ENCODE measurements at regions not wholly inside any gene's neighbourhood (a gene's known extent, or its start where the extent isn't known, plus 50 kb on each side); places are given as distances from the start of the nearest gene placed in this dataset.

DNA sequence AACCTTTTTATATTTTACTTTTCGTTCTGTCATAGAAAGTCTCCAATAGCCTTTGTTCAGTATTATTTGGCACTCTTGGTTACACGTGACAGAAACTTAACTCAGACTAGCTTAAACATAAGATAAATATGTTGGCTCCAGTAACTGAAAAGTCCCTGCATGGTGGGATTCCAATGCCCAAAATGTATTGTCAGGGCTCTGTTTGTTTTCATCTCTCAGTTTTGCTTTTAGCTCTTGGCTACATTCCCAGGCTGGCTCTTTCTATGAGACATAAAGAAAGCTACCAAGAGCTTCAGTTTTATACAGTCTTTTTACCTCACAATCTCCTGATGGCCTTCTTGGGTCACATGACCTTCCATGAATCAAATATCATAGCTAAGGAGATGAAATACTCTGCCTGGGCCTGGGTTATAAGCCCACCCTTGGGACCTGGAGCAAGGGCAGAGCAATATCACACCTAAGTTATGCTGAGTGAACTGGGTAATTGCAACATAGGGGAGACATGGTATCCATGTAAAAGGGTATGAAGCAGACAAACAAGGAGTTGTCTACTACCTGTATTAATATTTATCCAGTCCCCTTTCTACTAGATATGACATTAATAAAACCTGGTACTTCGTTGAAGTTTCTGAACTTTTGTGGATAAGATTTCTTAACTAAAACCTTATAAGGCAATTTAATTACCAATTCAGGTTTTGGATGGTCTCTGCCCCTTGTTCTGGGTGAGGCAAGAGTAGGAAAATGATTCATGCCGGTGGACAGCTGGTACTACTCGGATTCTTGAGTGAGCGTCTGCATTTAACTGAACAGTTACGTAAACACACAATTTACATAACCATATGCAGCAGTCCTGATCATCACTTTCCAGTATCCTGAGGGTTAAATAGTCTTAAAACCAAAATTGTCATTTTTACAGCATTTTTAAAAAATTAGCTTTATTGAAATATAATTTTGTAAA is 442.3 kb downstream of the GPATCH2 start:
- DNase-seq = no peak
- H3K36me3 ChIP-seq (replicated peaks) = no peaks in the 10 kb centered on the region
- no peaks in the 10 kb centered on the region for H3K27me3 ChIP-seq (replicated peaks)
- no peak overlapping the region for H3K4me3 ChIP-seq (ENCODE audit: low read depth, low read length)
- in situ Hi-C loops (cut with HindIII; ENCODE audit: low pct_ligation_motif_present, low sequenced_read_pairs) = no loop called here
- no peak overlapping the region for H3K27ac ChIP-seq
- TF ChIP-seq, protein P1, sequence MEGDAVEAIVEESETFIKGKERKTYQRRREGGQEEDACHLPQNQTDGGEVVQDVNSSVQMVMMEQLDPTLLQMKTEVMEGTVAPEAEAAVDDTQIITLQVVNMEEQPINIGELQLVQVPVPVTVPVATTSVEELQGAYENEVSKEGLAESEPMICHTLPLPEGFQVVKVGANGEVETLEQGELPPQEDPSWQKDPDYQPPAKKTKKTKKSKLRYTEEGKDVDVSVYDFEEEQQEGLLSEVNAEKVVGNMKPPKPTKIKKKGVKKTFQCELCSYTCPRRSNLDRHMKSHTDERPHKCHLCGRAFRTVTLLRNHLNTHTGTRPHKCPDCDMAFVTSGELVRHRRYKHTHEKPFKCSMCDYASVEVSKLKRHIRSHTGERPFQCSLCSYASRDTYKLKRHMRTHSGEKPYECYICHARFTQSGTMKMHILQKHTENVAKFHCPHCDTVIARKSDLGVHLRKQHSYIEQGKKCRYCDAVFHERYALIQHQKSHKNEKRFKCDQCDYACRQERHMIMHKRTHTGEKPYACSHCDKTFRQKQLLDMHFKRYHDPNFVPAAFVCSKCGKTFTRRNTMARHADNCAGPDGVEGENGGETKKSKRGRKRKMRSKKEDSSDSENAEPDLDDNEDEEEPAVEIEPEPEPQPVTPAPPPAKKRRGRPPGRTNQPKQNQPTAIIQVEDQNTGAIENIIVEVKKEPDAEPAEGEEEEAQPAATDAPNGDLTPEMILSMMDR (IDR thresholded peaks at IDR 0.05; ENCODE audit: low read depth, low read length, missing control alignments) = no peak

DNA sequence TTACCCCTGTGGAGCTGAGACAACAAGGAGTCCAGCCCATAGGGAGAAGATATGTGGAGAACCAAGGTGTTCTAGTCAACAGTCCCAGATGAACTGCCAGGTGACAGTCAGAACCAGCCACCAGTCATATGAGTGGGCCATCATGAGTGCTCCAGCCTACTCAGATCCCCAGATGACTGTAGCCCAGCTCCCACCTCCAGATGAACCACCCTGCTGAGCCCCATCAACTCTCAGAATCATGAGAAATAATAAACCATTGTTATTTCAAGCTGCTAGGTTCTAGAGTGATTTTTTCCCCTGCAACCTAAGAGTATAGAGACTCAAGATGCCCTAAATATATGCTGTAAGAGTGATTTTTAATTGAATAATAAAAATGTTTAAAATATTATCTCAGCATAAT is 444.2 kb downstream of the GPATCH2 start:
- DNase-seq = no peak
- no peaks in the 10 kb centered on the region for H3K27me3 ChIP-seq (replicated peaks)
- TF ChIP-seq, protein P1 (IDR thresholded peaks at IDR 0.05; ENCODE audit: low read depth, low read length, missing control alignments) = no peak
- H3K27ac ChIP-seq = no peak overlapping the region
- H3K36me3 ChIP-seq (replicated peaks) = no peaks in the 10 kb centered on the region
- in situ Hi-C loops (cut with HindIII; ENCODE audit: low pct_ligation_motif_present, low sequenced_read_pairs) = no loop called here
- H3K4me3 ChIP-seq (ENCODE audit: low read depth, low read length) = no peak overlapping the region

DNA sequence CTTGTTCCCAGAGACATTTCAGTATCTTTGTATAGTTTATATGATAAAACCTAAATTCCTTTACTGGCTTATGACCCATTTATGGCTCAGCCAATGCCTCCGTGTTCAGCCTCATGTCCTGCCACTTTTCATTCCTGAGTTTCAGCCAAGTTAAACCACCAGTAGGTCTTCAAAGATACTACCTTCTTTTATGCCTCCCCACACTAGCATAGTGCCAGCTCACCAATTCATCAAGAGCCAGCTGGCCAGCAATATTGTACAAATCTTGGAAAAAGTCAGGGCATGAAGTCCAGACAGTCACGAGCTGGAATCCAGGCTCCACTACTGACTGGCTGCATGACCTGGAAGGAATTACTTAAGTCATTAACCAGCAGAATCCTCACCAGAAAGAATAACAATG is 446.0 kb downstream of the GPATCH2 start:
- no peak overlapping the region for H3K4me3 ChIP-seq (ENCODE audit: low read depth, low read length)
- TF ChIP-seq, protein P1 (IDR thresholded peaks at IDR 0.05; ENCODE audit: low read depth, low read length, missing control alignments) = no peak
- in situ Hi-C loops (cut with HindIII; ENCODE audit: low pct_ligation_motif_present, low sequenced_read_pairs) = no loop called here
- no peak overlapping the region for H3K27ac ChIP-seq
- no peak for DNase-seq
- no peaks in the 10 kb centered on the region for H3K27me3 ChIP-seq (replicated peaks)
- no peaks in the 10 kb centered on the region for H3K36me3 ChIP-seq (replicated peaks)

DNA sequence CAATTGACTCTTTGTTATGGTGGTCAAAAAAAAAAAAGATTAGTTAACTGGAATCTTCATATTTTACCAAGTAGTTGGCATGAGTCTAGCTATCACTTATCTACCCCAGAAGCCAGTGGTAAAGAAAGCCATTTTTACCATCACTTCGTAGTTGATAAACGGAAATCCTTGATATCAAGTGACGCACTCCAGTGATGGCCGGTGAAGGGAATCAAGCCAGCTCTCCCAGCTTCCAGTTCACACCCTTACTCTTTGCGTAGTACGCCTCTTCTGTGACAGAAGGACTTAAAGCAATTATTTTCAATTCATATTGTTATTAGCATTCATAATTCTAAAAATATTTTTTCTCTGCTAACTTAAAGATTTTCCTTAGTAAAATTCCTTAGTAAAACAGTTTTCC is 447.9 kb downstream of the GPATCH2 start:
- TF ChIP-seq, protein P1 (IDR thresholded peaks at IDR 0.05; ENCODE audit: low read depth, low read length, missing control alignments) = no peak
- in situ Hi-C loops (cut with HindIII; ENCODE audit: low pct_ligation_motif_present, low sequenced_read_pairs) = no loop called here
- H3K4me3 ChIP-seq (ENCODE audit: low read depth, low read length) = no peak overlapping the region
- no peaks in the 10 kb centered on the region for H3K27me3 ChIP-seq (replicated peaks)
- no peak overlapping the region for H3K27ac ChIP-seq
- H3K36me3 ChIP-seq (replicated peaks) = no peaks in the 10 kb centered on the region
- DNase-seq = no peak

DNA sequence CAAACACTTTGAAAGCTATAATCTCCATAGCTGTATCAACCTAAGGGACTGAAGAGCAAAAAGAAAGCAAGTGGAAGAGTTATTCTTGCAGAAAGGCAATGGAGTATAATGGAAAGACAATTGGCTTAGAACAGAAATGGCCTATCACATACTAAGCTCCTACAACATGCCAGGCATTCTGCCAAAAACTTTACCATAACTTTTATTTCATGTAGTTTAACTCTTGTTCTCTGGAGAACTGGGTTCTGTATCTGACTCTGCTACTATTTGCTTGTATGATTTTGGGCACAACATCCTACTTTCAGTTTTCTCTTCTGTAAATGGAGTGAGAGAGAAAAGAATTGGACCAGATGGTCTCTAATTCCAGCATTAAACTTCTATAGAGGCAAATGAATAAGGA is 449.1 kb downstream of the GPATCH2 start:
- Histone ChIP-seq H3K36me3 (replicated peaks) (no peaks in the 10 kb centered on the region), H3K27me3 (replicated peaks) (no peaks in the 10 kb centered on the region), H3K27ac (no peak overlapping the region), H3K4me3 (ENCODE audit: low read depth, low read length) (no peak overlapping the region)
- DNase-seq = no peak
- TF ChIP-seq, protein P1 (IDR thresholded peaks at IDR 0.05; ENCODE audit: low read depth, low read length, missing control alignments) = no peak
- in situ Hi-C loops (cut with HindIII; ENCODE audit: low pct_ligation_motif_present, low sequenced_read_pairs) = no loop called here
